Stimulated activated CD4-positive, alpha-beta T cell treated with anti-CD3 and anti-CD28 coated beads, Interleukin-15, amount 100 ng/mL, for 48 hours (primary cell): ENCODE measurements at regions not wholly inside any gene's neighbourhood (a gene's known extent, or its start where the extent isn't known, plus 50 kb on each side); places are given as distances from the start of the nearest gene placed in this dataset.

Experiments
- DNase-seq, 2 donors: peaks; one replicate each; pipeline ENCODE4 v3.0.0-alpha.2; 2020; ENCODE audit warnings: low read depth in 2 of 2

- no peak for DNase-seq
Observed at GRCh38 chr11:16685914-16686313, 52.5 kb upstream of the C11orf58 start.

DNA sequence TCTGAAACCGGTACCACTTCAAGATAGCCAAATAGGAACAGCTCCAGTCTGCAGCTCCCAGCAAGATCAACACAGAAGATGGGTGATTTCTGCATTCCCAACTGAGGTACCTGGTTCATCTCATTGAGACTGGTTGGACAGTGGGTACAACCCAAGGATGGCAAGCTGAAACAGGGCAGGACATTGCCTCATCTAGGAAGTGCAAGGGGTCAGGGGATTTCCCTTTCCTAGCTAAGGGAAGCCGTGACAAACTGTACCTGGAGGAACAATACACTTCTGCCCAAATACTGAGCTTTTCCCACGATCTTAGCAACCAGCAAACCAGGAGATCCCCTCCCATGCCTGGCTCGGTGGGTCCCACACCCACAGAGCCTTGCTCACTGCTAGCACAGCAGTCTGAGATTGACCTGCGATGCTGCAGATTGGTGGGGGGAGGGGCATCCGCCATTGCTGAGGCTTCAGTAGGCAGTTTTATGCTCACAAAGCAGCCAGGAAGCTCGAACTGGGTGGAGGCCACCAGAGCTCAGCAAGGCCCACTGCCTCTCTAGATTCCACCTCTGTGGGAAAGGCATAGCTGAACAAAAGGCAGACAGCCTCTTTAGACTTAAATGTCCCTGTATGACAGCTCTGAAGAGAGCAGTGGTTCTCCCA, 59.9 kb upstream of the C11orf58 start:
- DNase-seq, result no peak

GRCh38 chr11:16669799-16670415, 68.5 kb upstream of the C11orf58 start:
- DNase-seq, result no peak

DNA sequence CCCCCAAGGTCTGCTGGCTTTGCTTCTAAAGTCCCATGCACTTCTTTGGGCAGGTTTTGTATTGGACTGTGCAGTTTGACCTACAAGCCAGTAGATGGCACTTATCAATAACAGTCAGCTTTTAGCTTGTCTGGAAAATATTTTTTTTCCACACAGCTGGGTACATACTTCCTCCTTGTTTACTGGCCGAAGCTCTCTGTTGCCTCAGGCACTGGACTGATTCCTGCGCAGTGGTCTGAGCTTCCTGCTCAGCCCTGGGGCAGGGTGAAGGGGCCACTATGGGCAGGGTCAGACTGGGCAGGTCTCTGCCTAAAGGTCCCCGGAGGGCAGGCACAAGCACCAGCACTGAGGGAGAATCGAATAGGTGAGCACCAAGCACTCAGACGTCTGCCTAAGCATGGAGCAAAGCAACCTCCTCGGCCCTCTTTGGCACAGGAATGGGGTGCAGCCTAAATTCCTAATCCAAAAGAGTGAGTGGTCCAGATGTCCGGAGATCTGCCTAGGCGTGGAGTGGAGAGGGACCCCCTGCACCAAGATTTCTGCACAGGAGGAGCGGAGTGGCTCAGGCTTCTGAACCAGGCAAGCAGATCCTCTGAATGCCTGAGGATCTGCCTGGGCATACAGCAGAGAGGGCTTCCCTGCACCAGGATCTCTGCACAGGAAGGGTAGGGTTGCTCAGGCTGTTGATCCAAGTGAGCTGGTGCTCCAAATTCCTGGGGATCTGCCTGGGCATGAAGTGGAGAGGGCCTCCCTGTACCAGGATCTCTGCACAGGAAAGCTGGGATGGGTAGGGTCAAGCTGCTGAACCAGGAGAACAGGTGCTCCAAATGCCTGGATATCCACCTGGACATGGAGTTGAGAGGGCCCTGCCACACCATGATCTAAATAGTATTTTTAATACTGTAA, 105.9 kb upstream of the C11orf58 start:
- no peak for DNase-seq

DNA sequence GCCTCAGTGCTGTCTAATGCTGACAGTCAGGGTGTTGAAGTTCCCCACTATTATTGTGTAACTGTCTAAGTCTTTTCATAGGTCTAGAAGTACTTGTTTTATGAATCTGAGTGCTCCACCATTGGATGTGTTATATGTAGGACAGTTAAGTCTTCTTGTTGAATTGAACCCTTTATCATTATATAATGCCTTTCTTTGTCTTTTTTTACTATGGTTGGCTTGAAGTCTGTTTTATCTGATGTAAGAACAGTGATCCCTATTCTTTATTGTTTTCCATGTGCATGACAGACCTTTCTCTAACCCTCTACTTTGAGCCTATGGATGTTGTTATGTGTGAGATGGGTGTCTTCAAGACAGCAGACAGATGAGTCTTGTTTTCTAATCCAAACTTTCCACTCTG, 107.8 kb upstream of the C11orf58 start:
- no peak for DNase-seq

- no peak for DNase-seq
Observed at GRCh38 chr11:16618431-16618830, 120.0 kb upstream of the C11orf58 start.

DNA sequence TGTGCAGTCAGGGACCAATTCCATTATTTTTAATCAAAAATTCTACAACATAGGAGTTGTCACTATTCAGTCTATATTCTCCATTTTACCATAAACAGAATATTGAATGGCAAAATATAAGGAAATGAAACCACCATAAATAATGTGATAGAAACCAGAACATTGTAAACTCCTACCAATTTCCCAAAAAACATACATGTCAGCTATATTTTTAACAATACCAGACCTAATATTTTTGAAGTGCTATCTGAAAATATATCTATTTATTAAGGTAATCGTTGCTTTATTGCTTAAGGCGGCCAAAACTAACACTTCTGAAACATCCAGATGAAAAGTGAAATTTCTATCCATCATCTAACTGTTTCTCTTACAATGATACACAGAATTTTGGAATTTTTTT, 123.0 kb upstream of the C11orf58 start:
- DNase-seq, result no peak

DNA sequence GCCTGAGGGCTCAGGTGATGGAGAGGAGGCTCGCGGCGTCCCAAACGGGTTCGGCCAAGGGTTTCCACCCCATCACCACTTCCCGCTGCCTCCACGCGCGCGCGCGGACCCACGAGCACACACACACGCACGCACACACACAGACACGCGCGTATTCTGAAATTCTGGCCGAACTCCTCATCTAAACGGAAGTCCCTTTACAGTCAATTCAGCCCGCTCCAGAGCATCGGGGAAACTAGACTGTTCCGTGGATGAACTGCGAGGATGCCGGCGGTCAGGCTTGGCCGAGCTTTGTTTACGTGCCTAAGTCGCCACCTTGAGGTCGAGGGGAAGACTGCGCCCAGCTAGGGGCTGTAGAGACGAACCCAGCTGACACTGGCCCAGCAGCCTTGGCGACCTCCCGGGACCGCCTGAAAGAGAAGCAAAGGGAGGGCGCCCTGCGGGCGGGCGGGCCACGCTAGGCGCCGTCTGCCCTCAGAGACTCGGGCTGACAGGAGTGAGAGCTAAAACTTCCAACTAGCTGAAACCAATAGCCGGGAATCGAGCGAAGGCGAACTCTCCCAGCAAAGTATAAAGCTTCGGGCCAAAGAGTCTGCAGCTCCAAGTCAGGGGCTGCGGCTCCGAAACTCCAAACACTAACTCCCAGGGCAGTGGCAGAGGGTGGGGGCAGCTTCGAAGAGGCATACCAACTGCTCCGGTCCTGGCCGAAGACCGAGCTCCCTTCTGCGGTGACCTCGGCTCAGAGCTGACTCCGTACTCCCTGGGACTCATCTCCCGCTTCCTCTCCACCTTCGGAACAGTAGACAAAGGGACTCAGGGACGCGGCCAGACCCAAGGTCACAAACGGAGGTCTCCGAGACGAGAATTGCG, 124.7 kb upstream of the C11orf58 start:
- peak; percentile 54 to 68 for DNase-seq

DNA sequence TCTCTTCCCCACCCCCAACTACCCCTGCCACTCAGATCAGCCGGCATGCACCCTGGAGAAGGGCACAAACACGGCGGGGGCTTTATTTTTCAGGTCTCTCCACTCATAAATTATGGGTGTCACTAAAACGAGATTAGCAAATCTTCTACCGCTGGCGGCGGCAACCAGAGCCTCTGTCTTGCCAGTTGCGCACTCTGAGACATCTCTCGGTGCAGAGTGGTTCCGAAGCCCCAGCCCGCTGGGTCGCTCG, 125.3 kb upstream of the C11orf58 start:
- DNase-seq, result no peak

DNA sequence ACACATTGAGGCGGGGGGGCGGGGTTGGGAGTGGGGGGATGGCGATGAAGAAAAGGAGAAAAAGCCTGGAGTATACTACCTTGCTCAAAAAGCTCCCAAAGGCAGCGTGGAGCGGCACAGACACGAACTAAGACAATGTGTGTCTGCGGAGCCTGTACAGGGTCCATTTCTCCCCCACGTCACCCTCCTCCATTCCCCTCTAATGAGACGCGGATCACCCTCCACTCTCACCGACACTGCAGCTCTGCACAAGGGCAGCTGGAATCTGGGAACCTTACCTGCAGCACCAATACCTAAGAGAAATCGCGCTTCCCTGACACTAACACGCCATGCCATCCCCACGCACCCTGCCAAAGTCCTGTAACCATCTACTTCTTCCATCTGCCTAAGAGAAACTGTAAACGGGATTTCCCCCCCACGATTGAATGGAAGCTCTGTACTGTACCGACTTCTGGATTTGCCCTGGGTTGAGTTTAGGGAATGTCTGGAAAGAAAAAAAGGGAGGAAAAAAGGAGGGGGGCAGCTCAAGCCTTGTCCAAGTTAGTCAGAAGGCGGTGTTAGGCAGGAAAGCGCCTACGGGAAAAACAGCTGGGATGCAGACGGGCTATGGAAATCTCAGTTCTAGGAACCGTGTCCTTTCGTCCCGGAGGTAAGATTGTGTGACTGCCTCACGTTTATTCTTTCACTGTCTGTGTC, 125.7 kb upstream of the C11orf58 start:
- no peak for DNase-seq

DNA sequence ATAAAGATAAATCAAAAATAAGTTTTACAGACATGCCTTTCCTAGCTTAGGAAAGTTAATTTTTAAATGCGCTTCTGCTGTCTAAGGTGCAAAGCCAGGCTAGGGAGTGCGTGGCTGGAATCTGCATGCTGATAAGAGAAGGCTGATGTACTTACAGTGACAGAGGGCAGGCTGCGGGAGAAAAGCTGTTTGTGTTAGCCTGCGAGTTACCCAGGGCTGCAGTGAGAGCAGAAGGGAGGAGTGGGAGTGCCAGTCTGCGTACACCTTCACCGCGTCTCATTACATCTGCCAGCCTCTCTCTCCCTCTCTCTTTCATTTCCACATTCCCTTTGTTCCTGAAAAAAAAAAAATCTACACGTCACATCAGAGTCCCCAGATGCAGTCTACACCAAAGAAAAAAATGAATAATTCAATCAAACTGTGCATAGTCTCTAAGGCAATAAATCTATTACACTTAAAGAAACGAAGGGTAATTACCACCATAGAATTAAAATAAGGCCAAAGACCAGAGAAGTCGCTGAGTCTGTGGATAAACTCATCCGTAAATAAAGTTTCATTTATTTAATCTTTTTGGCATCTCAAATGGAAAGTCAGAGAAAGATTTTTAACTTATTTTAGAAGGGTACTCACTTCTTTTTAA, 126.4 kb upstream of the C11orf58 start:
- no peak for DNase-seq

DNA sequence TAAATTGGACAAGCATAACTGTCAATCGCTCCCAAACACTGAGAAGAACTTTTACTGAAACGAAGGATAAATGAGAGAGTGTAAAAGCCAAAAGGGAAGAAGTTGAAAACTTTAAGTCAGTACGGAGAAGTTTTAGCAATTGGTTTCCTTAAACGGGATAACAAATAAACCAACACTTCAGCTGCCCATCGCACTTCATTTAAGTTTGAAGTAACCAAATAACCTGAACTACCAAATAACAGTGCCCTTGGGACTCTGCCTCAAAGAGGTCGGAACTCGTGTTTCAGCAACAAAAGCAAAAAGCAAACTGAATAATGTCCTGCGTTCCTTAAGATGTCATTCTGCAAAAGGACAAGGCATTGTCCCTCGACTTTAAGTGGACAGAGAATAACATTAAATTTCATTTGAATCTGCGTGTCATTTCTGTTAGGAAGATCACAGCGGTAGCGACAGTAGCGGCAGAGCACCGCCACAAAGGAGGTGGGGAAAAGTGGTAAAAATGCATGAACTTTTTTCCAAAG, 127.0 kb upstream of the C11orf58 start:
- DNase-seq, result no peak

DNA sequence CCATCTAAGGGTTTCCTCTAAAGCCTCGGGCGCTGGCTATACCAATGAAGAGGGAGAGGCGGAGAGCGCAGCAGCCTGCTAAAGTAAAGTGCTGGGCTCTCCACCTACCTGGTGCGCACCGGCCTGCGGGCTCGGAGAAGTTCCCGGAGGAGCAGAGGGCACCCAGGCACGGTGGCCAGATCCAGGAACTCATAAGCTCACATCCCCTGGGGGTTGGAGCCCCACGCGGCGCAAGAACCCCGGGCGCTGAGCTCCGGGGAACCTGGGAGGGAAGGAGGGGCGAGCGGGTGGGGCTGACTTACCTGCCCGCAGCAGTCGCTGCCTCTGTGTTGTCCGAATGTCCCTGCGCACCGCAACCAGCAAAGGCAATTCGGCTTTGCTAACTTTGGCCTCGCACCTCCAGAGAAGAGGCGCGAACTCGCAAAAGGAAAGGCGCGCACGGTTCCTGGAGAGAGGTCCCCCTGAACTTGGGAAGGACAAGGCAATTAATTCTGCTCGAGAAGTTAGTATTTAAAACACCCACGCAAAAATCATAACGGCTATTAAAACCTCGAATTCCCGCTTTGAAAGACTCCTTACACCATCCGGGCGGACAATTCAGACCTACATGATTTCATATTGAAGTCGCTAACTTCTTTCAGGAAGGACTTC, 127.6 kb upstream of the C11orf58 start:
- DNase-seq, result no peak

DNA sequence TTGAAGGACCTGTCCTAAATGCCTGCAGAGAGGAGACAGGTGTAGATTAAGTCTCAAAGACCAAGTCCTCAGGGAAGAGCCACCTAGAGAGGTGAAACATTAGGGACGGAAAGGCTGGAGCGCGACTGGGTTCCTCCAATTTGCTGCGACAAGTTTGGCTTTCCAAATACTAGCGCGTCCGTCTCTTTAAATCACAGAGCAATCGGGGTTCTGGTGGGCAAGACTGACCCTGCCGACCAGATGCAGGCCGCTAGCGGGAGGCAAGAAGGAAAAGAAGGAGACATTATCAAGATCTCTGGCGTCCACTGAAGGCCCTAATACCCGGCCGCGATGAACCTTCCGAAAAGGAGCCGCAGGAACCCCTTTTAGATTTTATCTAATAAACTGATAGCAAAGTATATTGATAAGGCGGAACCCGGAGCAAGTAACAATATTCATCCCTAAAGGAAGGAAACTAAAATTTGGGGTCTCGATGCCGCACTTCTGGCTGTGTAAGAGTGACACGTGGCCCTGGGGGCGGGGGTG, 128.2 kb upstream of the C11orf58 start:
- DNase-seq, result no peak

GRCh38 chr11:16609769-16610168, 128.7 kb upstream of the C11orf58 start:
- no peak for DNase-seq

DNA sequence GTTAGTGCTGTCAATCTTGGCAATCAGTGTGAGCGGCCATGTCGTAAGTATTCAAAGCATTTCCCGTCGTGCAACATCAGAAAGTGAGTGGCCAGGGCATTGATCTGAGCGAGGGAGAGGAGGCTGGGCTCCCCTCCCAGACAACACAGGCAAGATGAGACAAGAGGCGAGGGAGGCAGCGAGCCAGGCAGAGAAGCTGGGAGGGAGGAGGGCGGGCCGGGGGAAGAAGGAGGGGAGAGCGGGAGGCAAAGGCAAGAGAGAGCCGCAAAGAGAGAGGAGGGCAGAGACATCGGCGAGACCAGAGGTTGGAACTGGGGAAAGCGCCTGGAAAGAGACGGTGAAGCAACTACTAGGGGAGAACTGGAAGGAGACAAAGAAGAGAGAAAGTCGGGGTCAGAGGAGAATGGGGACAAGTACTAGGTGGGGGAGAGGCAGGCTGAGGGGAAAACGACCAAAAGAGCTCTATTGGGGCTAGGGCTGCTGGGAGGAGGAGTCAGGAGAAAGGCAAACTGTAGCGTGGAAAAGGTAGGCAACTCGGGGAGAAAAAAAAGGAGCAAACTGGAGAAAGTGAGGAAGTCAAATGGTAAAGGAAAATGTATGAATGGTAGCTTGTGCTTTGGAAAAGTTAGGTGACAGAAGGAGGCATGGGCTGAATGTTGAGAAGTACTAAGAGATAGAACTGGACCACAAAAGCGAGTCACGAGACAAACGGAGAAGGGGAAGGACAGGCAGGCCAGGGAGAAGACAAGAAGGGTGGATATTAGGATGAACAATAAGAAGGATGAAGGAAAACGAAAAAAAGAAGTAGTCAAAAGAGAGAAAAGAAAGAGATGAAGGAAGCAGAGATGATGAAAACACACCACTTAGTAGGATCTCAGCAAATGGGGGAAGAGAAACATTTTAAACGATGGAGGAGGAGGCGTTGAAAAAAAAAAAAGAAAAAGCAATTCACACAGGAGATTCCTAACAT, 130.5 kb upstream of the C11orf58 start:
- DNase-seq, result no peak

DNA sequence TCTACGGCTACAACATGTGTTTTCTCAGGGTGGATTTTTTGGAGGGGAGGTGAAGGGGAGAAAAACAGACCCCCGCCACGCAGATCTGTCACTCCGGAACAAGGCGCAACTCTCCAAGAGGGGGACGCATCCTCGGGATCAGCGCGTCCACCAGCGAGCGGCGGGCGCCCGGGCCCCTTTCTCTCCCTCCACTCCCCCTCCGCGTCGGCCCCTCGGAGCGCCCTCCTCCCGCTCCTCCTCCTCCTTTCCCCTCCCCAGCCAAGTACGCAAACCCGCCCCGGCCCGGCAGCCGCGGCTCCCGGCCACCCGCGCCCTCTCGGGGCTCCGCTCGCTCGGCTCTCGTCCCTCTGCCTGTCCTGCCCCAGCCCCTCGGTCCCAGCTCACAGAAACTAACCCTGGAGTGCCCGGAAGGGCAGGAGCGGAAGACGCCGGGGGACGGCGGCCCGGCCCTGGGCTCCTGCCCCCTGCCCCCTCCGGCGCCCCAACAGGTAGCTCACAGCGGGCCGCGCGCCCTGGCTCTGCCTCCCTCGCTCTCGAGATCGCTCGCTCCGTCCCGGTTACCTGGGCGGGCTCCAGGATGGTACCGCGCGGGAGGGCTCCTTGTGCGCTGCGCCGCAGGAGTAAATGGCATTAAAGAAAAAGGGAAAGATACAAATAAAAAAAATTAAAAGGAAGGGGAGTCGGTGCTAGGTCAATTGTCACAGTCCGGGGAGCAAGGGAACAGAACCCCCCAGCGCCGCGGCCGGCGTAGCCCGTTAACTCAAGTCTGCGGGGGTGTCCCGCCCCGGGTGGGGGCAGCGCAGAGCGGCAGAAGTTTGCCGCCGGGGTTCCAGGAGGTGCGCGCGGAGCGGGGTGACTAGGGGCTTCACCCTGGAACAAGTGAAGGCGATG, 131.4 kb upstream of the C11orf58 start:
- no peak for DNase-seq
